ENCODE measurements at regions not wholly inside any gene's neighbourhood (a gene's known extent, or its start where the extent isn't known, plus 50 kb on each side); places are given as distances from the start of the nearest gene placed in this dataset.
"Not testable (repeated sequence)": the region's sequence is repeated elsewhere in the genome, so short reads cannot be mapped to it uniquely, and the experiment has no call there.

GRCh38 chr4:117014236-117014635 is 71.1 kb downstream of the TRAM1L1 start:
- DNase-seq: no peak

GRCh38 chr4:117010671-117011070 is 74.7 kb downstream of the TRAM1L1 start:
- DNase-seq: no peak

GRCh38 chr4:117001077-117001476 is 84.3 kb downstream of the TRAM1L1 start:
- DNase-seq: no peak

- DNase-seq: no peak
Measured at GRCh38 chr4:116982656-116983055, 102.7 kb downstream of the TRAM1L1 start.

GRCh38 chr4:116980436-116980835 is 104.9 kb downstream of the TRAM1L1 start:
- not testable (repeated sequence) for DNase-seq

GRCh38 chr4:116959045-116959444 is 126.3 kb downstream of the TRAM1L1 start:
- no peak for DNase-seq

- no peak for DNase-seq
Measured at GRCh38 chr4:116953947-116954346, 131.4 kb downstream of the TRAM1L1 start.

GRCh38 chr4:116952530-116953136 is 132.7 kb downstream of the TRAM1L1 start:
- no peak for DNase-seq

- no peak for DNase-seq
Measured at GRCh38 chr4:116949856-116950255, 135.5 kb downstream of the TRAM1L1 start.

GRCh38 chr4:116942315-116942714 is 143.1 kb downstream of the TRAM1L1 start:
- DNase-seq: no peak

GRCh38 chr4:116930329-116930728 is 155.0 kb downstream of the TRAM1L1 start:
- DNase-seq: no peak

GRCh38 chr4:116926631-116927295 is 158.6 kb downstream of the TRAM1L1 start:
- DNase-seq: no peak

GRCh38 chr4:116925900-116926457 is 159.4 kb downstream of the TRAM1L1 start:
- DNase-seq: no peak

- DNase-seq: no peak
Measured at GRCh38 chr4:116923389-116923788, 162.0 kb downstream of the TRAM1L1 start.

GRCh38 chr4:116913451-116913850 is 171.9 kb downstream of the TRAM1L1 start:
- DNase-seq: no peak

GRCh38 chr4:116906758-116907157 is 178.6 kb downstream of the TRAM1L1 start:
- DNase-seq: no peak

GRCh38 chr4:116899561-116899960 is 185.8 kb downstream of the TRAM1L1 start:
- DNase-seq: no peak

- DNase-seq: no peak
Measured at GRCh38 chr4:116885579-116885978, 199.8 kb downstream of the TRAM1L1 start.

- DNase-seq: no peak
Measured at GRCh38 chr4:116882503-116882902, 202.9 kb downstream of the TRAM1L1 start.

GRCh38 chr4:116881077-116881476 is 204.3 kb downstream of the TRAM1L1 start:
- DNase-seq: no peak

GRCh38 chr4:116880625-116881024 is 204.8 kb downstream of the TRAM1L1 start:
- DNase-seq: no peak

- DNase-seq: no peak
Measured at GRCh38 chr4:116878280-116878679, 207.1 kb downstream of the TRAM1L1 start.

- DNase-seq: no peak
Measured at GRCh38 chr4:116877069-116877468, 208.3 kb downstream of the TRAM1L1 start.

- no peak for DNase-seq
Measured at GRCh38 chr4:116872941-116873340, 212.4 kb downstream of the TRAM1L1 start.

- no peak for DNase-seq
Measured at GRCh38 chr4:116872308-116872707, 213.1 kb downstream of the TRAM1L1 start.
